Erythroblast (primary cell): ENCODE measurements at regions not wholly inside any gene's neighbourhood (a gene's known extent, or its start where the extent isn't known, plus 50 kb on each side); places are given as distances from the start of the nearest gene placed in this dataset.

Source experiments
- DNase-seq, 2 experiments: peaks; one replicate each; lab custom pipeline; 2025; lab: John Stamatoyannopoulos, UW
- GATA1 ChIP-seq: IDR thresholded peaks from 2 replicates; pipeline ENCODE4 v1.6.1; 2011; ENCODE audit warnings: low read depth, mild to moderate bottlenecking, control low read depth, low read length, moderate library complexity
- POLR2A ChIP-seq: IDR thresholded peaks from 2 replicates; pipeline ENCODE4 v1.6.1; 2011; ENCODE audit warnings: mild to moderate bottlenecking, low read length

DNA sequence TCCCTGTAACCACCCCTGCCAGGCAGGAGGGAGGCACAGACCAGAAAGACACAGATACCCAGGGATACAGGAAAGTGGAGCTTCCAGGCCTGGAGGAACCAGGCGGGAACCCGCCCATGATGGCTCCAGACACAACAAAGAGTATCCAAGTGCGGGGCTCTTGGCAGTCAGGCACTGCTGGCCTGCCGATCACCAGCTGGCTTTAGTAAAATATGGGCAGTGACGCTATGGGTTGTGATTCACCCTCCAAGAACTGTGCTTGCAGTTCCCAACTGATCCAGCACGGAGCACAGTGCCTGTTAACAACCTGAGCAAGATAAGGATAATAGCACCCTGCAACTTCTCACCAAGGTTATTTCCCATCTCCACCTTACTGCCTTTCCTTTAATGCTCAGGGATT, 463.3 kb downstream of the IRX1 start:
- no peak for DNase-seq
- TF ChIP-seq POLR2A (no peak), GATA1 (no peak)

DNA sequence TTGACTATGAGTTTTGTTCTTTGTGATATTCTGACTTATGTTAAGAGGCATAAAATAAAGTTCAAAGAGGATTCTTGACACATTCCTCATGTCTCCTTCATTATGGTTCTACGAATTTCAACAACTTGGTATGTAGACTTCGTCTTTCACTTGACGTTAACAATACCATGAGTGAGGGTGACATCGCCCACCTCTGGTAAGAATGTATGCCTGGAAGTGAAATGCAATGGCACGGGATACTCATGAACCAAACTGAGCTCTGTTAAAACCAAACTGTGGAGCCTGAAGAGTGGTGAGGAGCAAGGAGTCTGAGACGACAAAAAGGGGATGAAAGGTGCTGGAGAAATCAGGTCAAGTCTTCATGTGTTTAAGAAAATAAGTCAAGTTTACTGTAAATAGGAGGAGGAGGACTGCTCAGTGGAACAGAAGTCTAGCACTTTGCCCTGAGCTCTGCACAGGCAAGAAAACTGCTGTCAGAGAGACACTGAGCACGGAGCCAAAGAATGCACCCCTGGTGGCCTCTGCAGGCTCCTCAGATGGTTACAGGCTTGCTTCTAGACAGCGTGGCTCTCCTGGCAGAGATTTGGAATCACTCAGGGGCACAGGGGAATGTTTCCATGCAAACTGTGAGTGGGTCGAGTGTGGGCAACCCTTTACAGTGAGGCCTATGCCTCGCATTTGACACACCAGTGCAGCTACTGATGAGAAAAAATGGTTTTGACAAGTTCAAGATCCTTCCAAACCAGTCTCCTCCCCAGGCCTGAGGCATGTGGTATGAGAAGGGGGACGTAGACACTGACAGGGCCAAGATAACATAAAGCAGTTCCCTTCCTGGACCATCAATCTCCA, 470.1 kb downstream of the IRX1 start:
- no peak for DNase-seq
- TF ChIP-seq POLR2A (no peak), GATA1 (no peak)

DNA sequence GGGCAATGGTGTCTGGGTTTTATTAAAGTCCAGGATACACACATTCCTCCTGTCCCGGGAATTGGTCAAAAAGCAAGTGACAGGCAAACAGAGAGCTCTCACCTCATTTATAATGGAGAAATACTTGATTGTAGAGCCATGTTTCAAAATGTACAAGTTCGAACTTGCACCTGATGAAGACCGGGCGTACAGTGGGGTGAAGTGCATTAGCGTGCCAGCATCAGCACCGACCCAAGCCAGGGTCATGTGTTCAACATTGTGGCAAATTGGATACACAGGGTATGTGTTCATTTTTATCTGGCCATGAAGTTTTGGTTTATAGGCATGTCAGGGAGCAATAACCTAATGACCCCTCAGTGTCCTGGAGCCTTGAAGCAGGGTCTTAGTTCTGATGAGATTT, 472.5 kb downstream of the IRX1 start:
- TF ChIP-seq POLR2A (no peak), GATA1 (no peak)
- no peak for DNase-seq

DNA sequence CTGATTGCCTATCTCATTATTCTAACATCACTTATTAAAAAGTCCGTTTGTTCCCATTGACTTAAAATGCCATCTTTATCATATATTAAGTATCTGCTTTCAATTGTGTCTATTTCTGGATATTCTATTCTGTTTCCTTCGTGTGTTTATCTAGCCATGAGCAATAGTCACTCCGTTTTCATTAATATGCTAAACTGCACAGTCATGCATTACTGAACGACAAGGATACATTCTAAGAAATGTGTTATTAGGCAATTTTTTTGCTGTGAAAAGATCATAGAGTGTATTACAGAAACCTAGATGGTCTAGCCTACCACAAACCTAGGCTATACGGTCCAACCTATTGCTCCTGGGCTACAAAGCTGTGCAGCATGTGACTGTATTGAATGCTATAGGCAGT, 482.9 kb downstream of the IRX1 start:
- no peak for DNase-seq
- TF ChIP-seq GATA1, result no peak
- no peak for TF ChIP-seq POLR2A

- TF ChIP-seq POLR2A (no peak), GATA1 (no peak)
- no peak for DNase-seq
Observed at GRCh38 chr5:4079831-4080230, 484.2 kb downstream of the IRX1 start.

- no peak for DNase-seq
- TF ChIP-seq POLR2A (no peak), GATA1 (no peak)
Observed at GRCh38 chr5:4080370-4080769, 484.7 kb downstream of the IRX1 start.

GRCh38 chr5:4081059-4081458, 485.4 kb downstream of the IRX1 start:
- TF ChIP-seq GATA1 (no peak), POLR2A (no peak)
- no peak for DNase-seq

DNA sequence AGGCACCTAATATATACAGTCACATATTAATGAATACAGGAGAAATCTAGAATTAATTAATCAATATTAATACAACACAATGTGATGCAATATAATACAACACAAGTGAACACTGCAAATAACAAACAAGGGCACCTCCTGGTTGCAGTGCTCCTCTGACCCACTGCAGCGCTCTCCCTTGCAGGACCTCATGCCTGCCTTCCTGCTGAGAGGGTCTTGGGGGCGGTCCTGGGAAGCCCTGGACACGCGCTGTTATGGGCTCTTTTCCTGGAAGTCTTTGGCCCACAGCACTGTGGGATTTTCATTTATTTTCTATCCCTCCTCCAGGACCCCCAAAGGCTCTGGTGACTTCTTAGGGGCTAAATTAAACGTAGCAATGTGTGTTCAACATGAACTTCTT, 485.8 kb downstream of the IRX1 start:
- DNase-seq, result no peak
- no peak for TF ChIP-seq GATA1
- no peak for TF ChIP-seq POLR2A

DNA sequence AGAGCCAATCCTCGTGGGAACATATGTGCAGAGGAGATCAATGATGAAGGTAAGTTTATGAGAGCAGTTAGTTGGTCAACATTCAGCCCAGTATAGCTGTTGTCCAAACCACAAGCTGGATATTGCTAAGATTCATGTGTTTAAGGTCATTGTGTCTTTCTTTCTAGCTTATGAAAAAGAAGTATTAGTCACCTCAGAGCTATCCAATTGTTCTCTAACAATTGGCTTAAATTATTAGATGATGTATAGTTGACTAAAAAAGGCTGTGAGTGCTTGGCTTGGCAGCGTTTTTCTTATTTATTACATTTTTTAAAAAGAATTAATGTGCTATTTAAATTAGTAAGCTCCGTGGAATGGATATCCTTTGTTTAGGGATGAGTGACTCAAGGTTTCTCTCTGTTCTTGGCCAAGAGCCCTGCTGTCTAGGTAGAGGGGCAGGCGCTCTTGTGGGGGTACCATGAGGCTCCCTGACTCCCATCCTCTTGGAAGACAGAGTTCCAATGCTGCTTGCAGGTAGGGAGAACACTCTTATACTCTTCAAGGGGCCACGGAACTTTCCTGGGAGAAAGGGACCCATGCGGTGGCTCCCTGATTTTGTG, 487.4 kb downstream of the IRX1 start:
- TF ChIP-seq GATA1 (no peak), POLR2A (no peak)
- DNase-seq, result no peak

DNA sequence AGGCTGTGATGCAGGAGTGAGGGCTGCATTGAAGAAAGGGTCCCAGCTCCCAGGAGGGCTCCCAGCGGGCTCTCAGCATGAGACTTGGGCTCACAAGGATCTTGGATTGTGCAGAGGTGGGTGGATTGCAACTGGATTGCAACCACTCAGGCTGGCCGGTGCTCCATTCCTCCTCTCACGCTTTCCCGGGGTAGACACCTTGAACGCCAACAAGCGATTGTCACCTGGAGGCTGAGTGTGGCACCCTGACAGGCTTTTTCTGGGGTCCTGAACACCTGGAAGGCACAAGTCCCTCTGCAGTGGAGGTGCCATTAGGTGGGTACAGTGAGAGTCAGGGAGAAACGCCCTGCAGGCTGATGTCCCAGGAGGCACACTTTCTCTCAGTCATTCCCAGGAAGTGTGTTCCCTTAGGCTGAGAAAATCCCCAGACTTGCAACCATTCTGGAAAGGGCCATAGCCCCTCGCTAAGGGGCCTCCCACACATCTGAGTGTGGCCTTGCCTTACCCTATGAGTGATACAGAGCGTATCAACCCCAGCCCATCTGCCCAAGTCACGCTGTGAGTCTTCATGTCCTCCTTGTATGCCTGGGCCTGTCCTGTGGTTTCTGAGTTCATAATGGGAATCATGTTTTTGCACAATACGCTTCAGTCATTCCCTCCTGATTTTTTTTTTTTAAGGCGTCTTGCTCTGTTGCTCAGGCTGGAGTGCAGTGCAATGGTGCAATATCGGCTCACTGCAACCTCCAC, 488.1 kb downstream of the IRX1 start:
- DNase-seq, result no peak
- no peak for TF ChIP-seq GATA1
- TF ChIP-seq POLR2A, result no peak

DNA sequence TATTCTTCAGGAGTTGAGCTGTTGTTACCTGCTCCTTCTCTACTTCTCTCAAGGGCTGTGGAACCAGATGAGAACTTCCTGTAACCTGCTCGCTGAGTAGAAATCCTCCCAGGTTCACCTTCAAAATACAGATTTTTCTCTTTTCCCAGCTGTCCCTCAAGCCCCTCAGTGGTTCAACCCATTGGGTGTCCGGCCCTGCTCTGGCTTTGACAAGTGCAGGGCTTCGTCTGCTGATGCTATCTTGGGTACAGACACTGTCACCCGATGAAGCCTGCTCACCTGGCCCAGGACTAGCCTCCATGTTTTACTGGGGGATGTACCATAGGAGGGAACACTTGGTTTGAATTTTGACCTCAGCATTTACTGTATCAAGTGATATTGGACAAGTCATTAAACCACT, 490.4 kb downstream of the IRX1 start:
- no peak for DNase-seq
- TF ChIP-seq POLR2A (no peak), GATA1 (no peak)

- DNase-seq, result no peak
- TF ChIP-seq GATA1, result no peak
- no peak for TF ChIP-seq POLR2A
Observed at GRCh38 chr5:4087110-4087509, 491.5 kb downstream of the IRX1 start.

DNA sequence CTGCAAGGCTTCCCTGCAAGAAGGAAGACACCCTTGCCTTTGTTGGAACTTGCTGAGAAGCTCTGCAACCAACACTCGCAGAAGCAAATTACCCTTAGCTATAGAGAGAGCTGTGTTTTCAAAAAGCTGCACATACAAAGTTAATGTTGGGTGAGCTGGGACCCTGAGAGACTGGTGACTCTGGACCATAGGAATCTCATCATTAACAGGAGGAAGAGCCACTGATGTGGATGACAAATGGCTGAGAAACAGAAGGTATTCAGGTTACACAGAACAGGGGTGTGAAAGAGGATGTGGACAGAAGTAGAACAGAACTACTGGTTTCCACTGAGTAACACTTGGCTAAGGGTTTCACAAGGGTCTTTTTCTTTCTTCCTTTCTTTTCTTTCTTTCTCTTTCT, 493.5 kb downstream of the IRX1 start:
- DNase-seq, result no peak
- no peak for TF ChIP-seq POLR2A
- no peak for TF ChIP-seq GATA1

- no peak for TF ChIP-seq GATA1
- TF ChIP-seq POLR2A, result no peak
- DNase-seq, result no peak
Observed at GRCh38 chr5:4093236-4093635, 497.6 kb downstream of the IRX1 start.

- TF ChIP-seq POLR2A (no peak), GATA1 (no peak)
- DNase-seq, result no peak
Observed at GRCh38 chr5:4093970-4094369, 498.3 kb downstream of the IRX1 start.
